ENCODE measurements at regions not wholly inside any gene's neighbourhood (a gene's known extent, or its start where the extent isn't known, plus 50 kb on each side); places are given as distances from the start of the nearest gene placed in this dataset.

DNA sequence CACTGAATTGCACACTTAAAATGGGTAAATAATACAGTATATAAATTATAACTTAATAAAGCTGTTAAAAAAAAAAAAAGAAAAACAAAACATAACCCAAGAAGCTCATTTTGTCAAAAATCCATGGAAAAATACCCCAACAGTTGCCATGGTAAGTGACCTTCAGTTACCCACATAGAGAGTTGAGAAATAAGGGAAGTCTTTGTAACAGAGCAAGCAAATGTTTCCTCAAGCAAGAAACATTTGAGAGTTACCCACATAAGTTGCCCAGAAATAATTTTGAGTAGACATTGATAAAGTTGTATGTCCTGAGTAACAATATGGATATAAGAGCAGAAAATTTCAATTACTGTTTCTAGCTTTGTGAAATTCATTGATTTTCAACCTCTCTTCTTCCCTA, 227.4 kb downstream of the CCDC59 start:
- in situ Hi-C loops (cut with HindIII; ENCODE audit: low pct_unique_long_range_greater_than_20kb, low sequenced_read_pairs) (no loop called here), intact Hi-C loops (cut with micrococcal nuclease; ENCODE audit: unreplicated experiment) (no loop called here)
- Histone ChIP-seq H3K27ac (ENCODE audit: low read length) (no peak overlapping the region), H3K36me3 (ENCODE audit: control insufficient read depth, insufficient read depth, low read length) (no peaks in the 10 kb centered on the region), H3K27me3 (ENCODE audit: control insufficient read depth, insufficient read depth, low read length) (no peaks in the 10 kb centered on the region), H3K4me1 (ENCODE audit: control insufficient read depth, insufficient read depth, low read length) (no peaks in the 10 kb centered on the region), H3K4me3 (ENCODE audit: low read depth in 2 of 2, low read length in 2 of 2) (no peak overlapping the region), H3K9me3 (ENCODE audit: control insufficient read depth, insufficient read depth, low read depth, low read length) (no peaks in the 10 kb centered on the region)
- ATAC-seq = no peak
- POLR2A ChIA-PET = no interaction called here
- DNase-seq (ENCODE audit: low read depth, low spot score) = no peak
- TF ChIP-seq POLR2AphosphoS5 (IDR thresholded peaks at IDR 0.05; ENCODE audit: low read depth, low read length) (no peak), TCF7L2 (IDR thresholded peaks at IDR 0.05; ENCODE audit: low read depth, low read length) (no peak), SIN3A (IDR thresholded peaks at IDR 0.05; ENCODE audit: borderline replicate concordance, insufficient read depth, low read depth, low read length) (no peak)
- TF ChIP-seq, protein P1, sequence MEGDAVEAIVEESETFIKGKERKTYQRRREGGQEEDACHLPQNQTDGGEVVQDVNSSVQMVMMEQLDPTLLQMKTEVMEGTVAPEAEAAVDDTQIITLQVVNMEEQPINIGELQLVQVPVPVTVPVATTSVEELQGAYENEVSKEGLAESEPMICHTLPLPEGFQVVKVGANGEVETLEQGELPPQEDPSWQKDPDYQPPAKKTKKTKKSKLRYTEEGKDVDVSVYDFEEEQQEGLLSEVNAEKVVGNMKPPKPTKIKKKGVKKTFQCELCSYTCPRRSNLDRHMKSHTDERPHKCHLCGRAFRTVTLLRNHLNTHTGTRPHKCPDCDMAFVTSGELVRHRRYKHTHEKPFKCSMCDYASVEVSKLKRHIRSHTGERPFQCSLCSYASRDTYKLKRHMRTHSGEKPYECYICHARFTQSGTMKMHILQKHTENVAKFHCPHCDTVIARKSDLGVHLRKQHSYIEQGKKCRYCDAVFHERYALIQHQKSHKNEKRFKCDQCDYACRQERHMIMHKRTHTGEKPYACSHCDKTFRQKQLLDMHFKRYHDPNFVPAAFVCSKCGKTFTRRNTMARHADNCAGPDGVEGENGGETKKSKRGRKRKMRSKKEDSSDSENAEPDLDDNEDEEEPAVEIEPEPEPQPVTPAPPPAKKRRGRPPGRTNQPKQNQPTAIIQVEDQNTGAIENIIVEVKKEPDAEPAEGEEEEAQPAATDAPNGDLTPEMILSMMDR (IDR thresholded peaks at IDR 0.05) = no peak
- TF ChIP-seq, protein P2, sequence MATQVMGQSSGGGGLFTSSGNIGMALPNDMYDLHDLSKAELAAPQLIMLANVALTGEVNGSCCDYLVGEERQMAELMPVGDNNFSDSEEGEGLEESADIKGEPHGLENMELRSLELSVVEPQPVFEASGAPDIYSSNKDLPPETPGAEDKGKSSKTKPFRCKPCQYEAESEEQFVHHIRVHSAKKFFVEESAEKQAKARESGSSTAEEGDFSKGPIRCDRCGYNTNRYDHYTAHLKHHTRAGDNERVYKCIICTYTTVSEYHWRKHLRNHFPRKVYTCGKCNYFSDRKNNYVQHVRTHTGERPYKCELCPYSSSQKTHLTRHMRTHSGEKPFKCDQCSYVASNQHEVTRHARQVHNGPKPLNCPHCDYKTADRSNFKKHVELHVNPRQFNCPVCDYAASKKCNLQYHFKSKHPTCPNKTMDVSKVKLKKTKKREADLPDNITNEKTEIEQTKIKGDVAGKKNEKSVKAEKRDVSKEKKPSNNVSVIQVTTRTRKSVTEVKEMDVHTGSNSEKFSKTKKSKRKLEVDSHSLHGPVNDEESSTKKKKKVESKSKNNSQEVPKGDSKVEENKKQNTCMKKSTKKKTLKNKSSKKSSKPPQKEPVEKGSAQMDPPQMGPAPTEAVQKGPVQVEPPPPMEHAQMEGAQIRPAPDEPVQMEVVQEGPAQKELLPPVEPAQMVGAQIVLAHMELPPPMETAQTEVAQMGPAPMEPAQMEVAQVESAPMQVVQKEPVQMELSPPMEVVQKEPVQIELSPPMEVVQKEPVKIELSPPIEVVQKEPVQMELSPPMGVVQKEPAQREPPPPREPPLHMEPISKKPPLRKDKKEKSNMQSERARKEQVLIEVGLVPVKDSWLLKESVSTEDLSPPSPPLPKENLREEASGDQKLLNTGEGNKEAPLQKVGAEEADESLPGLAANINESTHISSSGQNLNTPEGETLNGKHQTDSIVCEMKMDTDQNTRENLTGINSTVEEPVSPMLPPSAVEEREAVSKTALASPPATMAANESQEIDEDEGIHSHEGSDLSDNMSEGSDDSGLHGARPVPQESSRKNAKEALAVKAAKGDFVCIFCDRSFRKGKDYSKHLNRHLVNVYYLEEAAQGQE (IDR thresholded peaks at IDR 0.05; ENCODE audit: insufficient read depth in 1 of 2, low read depth in 2 of 2, low read length in 1 of 2) = no peak
- BruUV-seq (replicated peaks) = no TSS peak
- CTCF ChIA-PET = no interaction called here

DNA sequence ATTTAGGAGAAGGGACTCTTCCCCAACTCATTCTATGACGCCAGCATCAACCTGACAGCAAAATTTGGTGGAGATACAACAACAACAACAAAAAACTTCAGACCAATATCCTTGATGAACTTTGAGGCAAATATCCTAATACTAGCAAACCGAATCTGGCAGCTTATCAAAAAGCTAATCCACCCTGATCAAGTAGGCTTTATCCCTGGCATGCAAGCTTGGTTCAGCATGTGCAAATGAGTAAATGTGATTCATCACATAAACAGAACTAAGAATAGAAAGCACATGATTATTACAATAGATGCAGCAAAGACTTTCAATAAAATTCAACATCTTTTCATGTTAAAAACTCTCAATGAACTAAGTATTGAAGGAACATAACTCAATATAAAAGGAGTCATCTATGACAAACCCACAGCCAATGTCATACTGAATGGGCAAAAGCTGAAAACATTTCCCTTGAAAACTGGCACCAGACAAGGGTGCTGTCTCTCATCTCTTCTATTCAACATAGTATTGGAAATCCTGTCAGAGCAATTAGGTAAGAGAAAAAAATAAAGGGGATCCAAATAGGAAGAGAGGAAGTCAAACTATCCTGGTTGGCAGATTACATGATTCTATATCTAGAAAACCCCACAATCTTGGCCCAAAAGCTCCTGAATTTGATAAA, 233.3 kb downstream of the CCDC59 start:
- no peak for ATAC-seq
- H3K9me3 ChIP-seq (ENCODE audit: control insufficient read depth, insufficient read depth, low read depth, low read length) = no peaks in the 10 kb centered on the region
- intact Hi-C loops (cut with micrococcal nuclease; ENCODE audit: unreplicated experiment) (no loop called here), in situ Hi-C loops (cut with HindIII; ENCODE audit: low pct_unique_long_range_greater_than_20kb, low sequenced_read_pairs) (no loop called here)
- no peaks in the 10 kb centered on the region for H3K4me1 ChIP-seq (ENCODE audit: control insufficient read depth, insufficient read depth, low read length)
- DNase-seq (ENCODE audit: low read depth, low spot score) = no peak
- ChIA-PET CTCF (no interaction called here), POLR2A (no interaction called here)
- H3K27ac ChIP-seq (ENCODE audit: low read length) = no peak overlapping the region
- H3K36me3 ChIP-seq (ENCODE audit: control insufficient read depth, insufficient read depth, low read length) = no peaks in the 10 kb centered on the region
- H3K27me3 ChIP-seq (ENCODE audit: control insufficient read depth, insufficient read depth, low read length) = no peaks in the 10 kb centered on the region
- H3K4me3 ChIP-seq (ENCODE audit: low read depth in 2 of 2, low read length in 2 of 2) = no peak overlapping the region
- no peak for TF ChIP-seq SIN3A (IDR thresholded peaks at IDR 0.05; ENCODE audit: borderline replicate concordance, insufficient read depth, low read depth, low read length)
- TF ChIP-seq, protein P2 (IDR thresholded peaks at IDR 0.05; ENCODE audit: insufficient read depth in 1 of 2, low read depth in 2 of 2, low read length in 1 of 2) = no peak
- TF ChIP-seq TCF7L2 (IDR thresholded peaks at IDR 0.05; ENCODE audit: low read depth, low read length) = no peak
- TF ChIP-seq, protein P1 (IDR thresholded peaks at IDR 0.05) = no peak
- no peak for TF ChIP-seq POLR2AphosphoS5 (IDR thresholded peaks at IDR 0.05; ENCODE audit: low read depth, low read length)
- BruUV-seq (replicated peaks) = no TSS peak
